Liver (tissue), 3 donors: ENCODE measurements at regions not wholly inside any gene's neighbourhood (a gene's known extent, or its start where the extent isn't known, plus 50 kb on each side); places are given as distances from the start of the nearest gene placed in this dataset.

Experiments
- EGR1 ChIP-seq, 2 donors: IDR thresholded peaks; 2 replicates each; pipeline ENCODE4 v1.6.1; 2016 to 2018; ENCODE audit warnings: antibody characterized with exemption in 2 of 2, low read depth in 2 of 2
- FOXA1 ChIP-seq: IDR thresholded peaks from 2 replicates; pipeline ENCODE4 v1.6.1; 2016; ENCODE audit warnings: antibody characterized with exemption
- JUND ChIP-seq, 2 donors: IDR thresholded peaks; 2 replicates each; pipeline ENCODE4 v1.6.1; 2016; ENCODE audit warnings: antibody characterized with exemption in 2 of 2
- RAD21 ChIP-seq, 2 donors: IDR thresholded peaks; 2 replicates each; pipeline ENCODE4 v1.6.1; 2016; ENCODE audit warnings: antibody characterized with exemption in 2 of 2, mild to moderate bottlenecking in 2 of 2
- RXRA ChIP-seq, 2 donors: IDR thresholded peaks; 2 replicates each; pipeline ENCODE4 v1.6.1; 2017 to 2018; ENCODE audit warnings: antibody characterized with exemption in 2 of 2, mild to moderate bottlenecking in 1 of 2
- SP1 ChIP-seq: IDR thresholded peaks from 2 replicates; pipeline ENCODE4 v1.6.1; 2018; ENCODE audit warnings: antibody characterized with exemption, mild to moderate bottlenecking
- TAF1 ChIP-seq: conservative IDR thresholded peaks from 2 replicates; pipeline ENCODE4 v1.6.1; 2016; ENCODE audit warnings: antibody characterized with exemption, mild to moderate bottlenecking
- YY1 ChIP-seq: IDR thresholded peaks from 2 replicates; pipeline ENCODE4 v1.6.1; 2016; ENCODE audit warnings: antibody characterized with exemption, mild to moderate bottlenecking
- TF ChIP-seq, protein P1 (sequence below): fragments of 150-350 bp; IDR thresholded peaks from 2 replicates; pipeline ENCODE4 v1.5.1; 2017; ENCODE audit warnings: improper control_type of control experiment, low read depth, low read length; ENCODE audit not compliant: missing input control
- TF ChIP-seq, protein P2 (sequence below): IDR thresholded peaks from 2 replicates; pipeline ENCODE4 v1.6.1; 2016; ENCODE audit warnings: antibody characterized with exemption, mild to moderate bottlenecking
- TF ChIP-seq, protein P3 (sequence below): IDR thresholded peaks from 2 replicates; pipeline ENCODE4 v1.6.1; 2016; ENCODE audit warnings: antibody characterized with exemption
- TF ChIP-seq, protein P4 (sequence below): IDR thresholded peaks from 2 replicates; pipeline ENCODE4 v1.6.1; 2016; ENCODE audit warnings: antibody characterized with exemption
- TF ChIP-seq, protein P5 (sequence below): IDR thresholded peaks from 2 replicates; pipeline ENCODE4 v1.6.1; 2016; ENCODE audit warnings: antibody characterized with exemption
- donor health status: healthy.
- donor health status: healthy.

DNA sequence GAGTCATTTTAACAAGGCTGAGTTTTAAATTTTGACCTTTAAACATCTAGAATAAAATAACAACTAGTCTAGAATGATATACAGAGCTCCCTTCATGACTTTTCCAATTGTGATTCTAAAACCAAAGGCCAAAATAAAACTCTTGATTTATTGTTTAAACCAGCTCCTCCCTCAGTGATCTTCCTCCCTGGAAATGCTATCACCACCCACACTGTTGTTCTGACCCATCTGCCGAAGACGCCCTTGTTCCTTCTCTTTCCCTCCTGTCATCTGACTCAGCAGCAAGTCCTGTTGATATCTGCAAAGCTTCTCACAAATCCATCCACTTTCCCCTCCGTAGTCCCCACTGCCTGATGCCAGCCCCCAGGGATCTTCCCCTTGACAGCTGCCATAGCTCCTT, 231.6 kb upstream of the DYNLRB2 start:
- TF ChIP-seq, protein P1, sequence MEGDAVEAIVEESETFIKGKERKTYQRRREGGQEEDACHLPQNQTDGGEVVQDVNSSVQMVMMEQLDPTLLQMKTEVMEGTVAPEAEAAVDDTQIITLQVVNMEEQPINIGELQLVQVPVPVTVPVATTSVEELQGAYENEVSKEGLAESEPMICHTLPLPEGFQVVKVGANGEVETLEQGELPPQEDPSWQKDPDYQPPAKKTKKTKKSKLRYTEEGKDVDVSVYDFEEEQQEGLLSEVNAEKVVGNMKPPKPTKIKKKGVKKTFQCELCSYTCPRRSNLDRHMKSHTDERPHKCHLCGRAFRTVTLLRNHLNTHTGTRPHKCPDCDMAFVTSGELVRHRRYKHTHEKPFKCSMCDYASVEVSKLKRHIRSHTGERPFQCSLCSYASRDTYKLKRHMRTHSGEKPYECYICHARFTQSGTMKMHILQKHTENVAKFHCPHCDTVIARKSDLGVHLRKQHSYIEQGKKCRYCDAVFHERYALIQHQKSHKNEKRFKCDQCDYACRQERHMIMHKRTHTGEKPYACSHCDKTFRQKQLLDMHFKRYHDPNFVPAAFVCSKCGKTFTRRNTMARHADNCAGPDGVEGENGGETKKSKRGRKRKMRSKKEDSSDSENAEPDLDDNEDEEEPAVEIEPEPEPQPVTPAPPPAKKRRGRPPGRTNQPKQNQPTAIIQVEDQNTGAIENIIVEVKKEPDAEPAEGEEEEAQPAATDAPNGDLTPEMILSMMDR = no peak
- TF ChIP-seq, protein P2, sequence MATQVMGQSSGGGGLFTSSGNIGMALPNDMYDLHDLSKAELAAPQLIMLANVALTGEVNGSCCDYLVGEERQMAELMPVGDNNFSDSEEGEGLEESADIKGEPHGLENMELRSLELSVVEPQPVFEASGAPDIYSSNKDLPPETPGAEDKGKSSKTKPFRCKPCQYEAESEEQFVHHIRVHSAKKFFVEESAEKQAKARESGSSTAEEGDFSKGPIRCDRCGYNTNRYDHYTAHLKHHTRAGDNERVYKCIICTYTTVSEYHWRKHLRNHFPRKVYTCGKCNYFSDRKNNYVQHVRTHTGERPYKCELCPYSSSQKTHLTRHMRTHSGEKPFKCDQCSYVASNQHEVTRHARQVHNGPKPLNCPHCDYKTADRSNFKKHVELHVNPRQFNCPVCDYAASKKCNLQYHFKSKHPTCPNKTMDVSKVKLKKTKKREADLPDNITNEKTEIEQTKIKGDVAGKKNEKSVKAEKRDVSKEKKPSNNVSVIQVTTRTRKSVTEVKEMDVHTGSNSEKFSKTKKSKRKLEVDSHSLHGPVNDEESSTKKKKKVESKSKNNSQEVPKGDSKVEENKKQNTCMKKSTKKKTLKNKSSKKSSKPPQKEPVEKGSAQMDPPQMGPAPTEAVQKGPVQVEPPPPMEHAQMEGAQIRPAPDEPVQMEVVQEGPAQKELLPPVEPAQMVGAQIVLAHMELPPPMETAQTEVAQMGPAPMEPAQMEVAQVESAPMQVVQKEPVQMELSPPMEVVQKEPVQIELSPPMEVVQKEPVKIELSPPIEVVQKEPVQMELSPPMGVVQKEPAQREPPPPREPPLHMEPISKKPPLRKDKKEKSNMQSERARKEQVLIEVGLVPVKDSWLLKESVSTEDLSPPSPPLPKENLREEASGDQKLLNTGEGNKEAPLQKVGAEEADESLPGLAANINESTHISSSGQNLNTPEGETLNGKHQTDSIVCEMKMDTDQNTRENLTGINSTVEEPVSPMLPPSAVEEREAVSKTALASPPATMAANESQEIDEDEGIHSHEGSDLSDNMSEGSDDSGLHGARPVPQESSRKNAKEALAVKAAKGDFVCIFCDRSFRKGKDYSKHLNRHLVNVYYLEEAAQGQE = no peak
- TF ChIP-seq RAD21 (IDR thresholded peaks at IDR 0.05) = no peak
- no peak for TF ChIP-seq EGR1 (IDR thresholded peaks at IDR 0.05; ENCODE audit: low read depth in 2 of 2)
- no peak for TF ChIP-seq JUND (IDR thresholded peaks at IDR 0.05)
- TF ChIP-seq, protein P3, sequence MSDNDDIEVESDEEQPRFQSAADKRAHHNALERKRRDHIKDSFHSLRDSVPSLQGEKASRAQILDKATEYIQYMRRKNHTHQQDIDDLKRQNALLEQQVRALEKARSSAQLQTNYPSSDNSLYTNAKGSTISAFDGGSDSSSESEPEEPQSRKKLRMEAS = no peak
- TF ChIP-seq FOXA1 = no peak
- TF ChIP-seq YY1 = no peak
- TF ChIP-seq TAF1 = no peak
- TF ChIP-seq, protein P4, sequence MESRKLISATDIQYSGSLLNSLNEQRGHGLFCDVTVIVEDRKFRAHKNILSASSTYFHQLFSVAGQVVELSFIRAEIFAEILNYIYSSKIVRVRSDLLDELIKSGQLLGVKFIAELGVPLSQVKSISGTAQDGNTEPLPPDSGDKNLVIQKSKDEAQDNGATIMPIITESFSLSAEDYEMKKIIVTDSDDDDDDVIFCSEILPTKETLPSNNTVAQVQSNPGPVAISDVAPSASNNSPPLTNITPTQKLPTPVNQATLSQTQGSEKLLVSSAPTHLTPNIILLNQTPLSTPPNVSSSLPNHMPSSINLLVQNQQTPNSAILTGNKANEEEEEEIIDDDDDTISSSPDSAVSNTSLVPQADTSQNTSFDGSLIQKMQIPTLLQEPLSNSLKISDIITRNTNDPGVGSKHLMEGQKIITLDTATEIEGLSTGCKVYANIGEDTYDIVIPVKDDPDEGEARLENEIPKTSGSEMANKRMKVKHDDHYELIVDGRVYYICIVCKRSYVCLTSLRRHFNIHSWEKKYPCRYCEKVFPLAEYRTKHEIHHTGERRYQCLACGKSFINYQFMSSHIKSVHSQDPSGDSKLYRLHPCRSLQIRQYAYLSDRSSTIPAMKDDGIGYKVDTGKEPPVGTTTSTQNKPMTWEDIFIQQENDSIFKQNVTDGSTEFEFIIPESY = no peak
- TF ChIP-seq, protein P5, sequence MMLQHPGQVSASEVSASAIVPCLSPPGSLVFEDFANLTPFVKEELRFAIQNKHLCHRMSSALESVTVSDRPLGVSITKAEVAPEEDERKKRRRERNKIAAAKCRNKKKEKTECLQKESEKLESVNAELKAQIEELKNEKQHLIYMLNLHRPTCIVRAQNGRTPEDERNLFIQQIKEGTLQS = no peak
- TF ChIP-seq SP1 = no peak
- no peak for TF ChIP-seq RXRA (IDR thresholded peaks at IDR 0.05)
